Heart left ventricle (tissue), 13 donors: ENCODE measurements at regions not wholly inside any gene's neighbourhood (a gene's known extent, or its start where the extent isn't known, plus 50 kb on each side); places are given as distances from the start of the nearest gene placed in this dataset.

Experiments used
- CTCF ChIP-seq, 12 donors: fragments of 200-600 bp; sonication (generic) in 4 of 12; IDR thresholded peaks; one replicate each; pipeline versions ENCODE4 v1.5.0 to v1.8.0; 2018 to 2022; ENCODE audit warnings: antibody characterized with exemption in 12 of 12, mild to moderate bottlenecking in 5 of 12
- POLR2A ChIP-seq, 2 donors: fragments of 450-650 bp; IDR thresholded peaks; one replicate each; pipeline ENCODE4 v1.6.1; 2017; ENCODE audit warnings: antibody characterized with exemption in 2 of 2, mild to moderate bottlenecking in 2 of 2, moderate library complexity in 2 of 2
- donor health status: ischemic (EF 13 %, LVEDD 7.1; RV severe dilation, severe dysfunction).
- donor health status: DM: no; HTN: yes; CAD: no.
- donor health status: DM: no; HTN: no; CAD: no.
- donor health status: ischemic (EF 25% LVEDD 6.9; RV normal size, moderate dysfunction).
- donor health status: ischemic (EF 25% LVEDD 5.7; RV mildly dilated, moderate dysfunction).
- donor health status: ischemic (EF 35%, LVEDD 5.7; RV mildly dilated, moderate dysfunction).
- donor health status: nonischemic (EF 11% LVEDD 7.7; RV severe dilation, severe dysfunction).
- donor health status: DM: yes; HTN: yes; CAD: no.
- donor health status: PGD.
- donor health status: ischemic (EF 29% LVEDD 5.4; RV normal size, mild dysfunction).
- donor health status: nonischemic (EF 23%, LVEDD 6.1; RV moderate dilation, normal function).

- TF ChIP-seq CTCF (IDR thresholded peaks at IDR 0.05) (no peak), POLR2A (IDR thresholded peaks at IDR 0.05) (no peak)
Measured at GRCh38 chr2:198400999-198401398, 596.6 kb downstream of the PLCL1 start.
